GM12891 (cell line): ENCODE measurements at regions not wholly inside any gene's neighbourhood (a gene's known extent, or its start where the extent isn't known, plus 50 kb on each side); places are given as distances from the start of the nearest gene placed in this dataset.

Experiments used
- POLR2A ChIP-seq: IDR thresholded peaks from 2 replicates; pipeline ENCODE4 v1.6.1; 2011; ENCODE audit warnings: low read depth, low read length, control low read depth
- POLR2AphosphoS5 ChIP-seq: IDR thresholded peaks from 2 replicates; pipeline ENCODE4 v1.6.1; 2011; ENCODE audit warnings: low read depth, low read length, control low read depth
- POU2F2 ChIP-seq: IDR thresholded peaks from 2 replicates; pipeline ENCODE4 v1.6.1; 2011; ENCODE audit warnings: low read depth, mild to moderate bottlenecking, control low read depth, low read length, moderate library complexity
- SPI1 ChIP-seq: IDR thresholded peaks from 2 replicates; pipeline ENCODE4 v1.6.1; 2011; ENCODE audit warnings: low read depth, low read length, control low read depth
- TAF1 ChIP-seq: IDR thresholded peaks from 2 replicates; pipeline ENCODE4 v1.6.1; 2011; ENCODE audit warnings: low read depth, low read length, control low read depth

- TF ChIP-seq POLR2AphosphoS5 = no peak
- TF ChIP-seq POLR2A = no peak
- no peak for TF ChIP-seq TAF1
- no peak for TF ChIP-seq POU2F2
- no peak for TF ChIP-seq SPI1
These were observed 433.1 kb downstream of the TYW1 start for GRCh38 chr7:67429735-67430134.
